Fibroblast of lung (primary cell): ENCODE measurements at regions not wholly inside any gene's neighbourhood (a gene's known extent, or its start where the extent isn't known, plus 50 kb on each side); places are given as distances from the start of the nearest gene placed in this dataset.

Experiments
- EZH2 ChIP-seq: IDR thresholded peaks from 2 replicates; pipeline ENCODE4 v1.5.1; 2012; ENCODE audit warnings: low read length, control low read depth, mild to moderate bottlenecking; ENCODE audit errors: missing control alignments
- TF ChIP-seq, protein P1 (sequence below), 2 donors: IDR thresholded peaks in 1 of 2; conservative IDR thresholded peaks in 1 of 2; 1 replicate in 1 of 2; 2 replicates in 1 of 2; pipeline ENCODE4 v1.5.1; 2011 to 2012; ENCODE audit warnings: low read length in 2 of 2, control low read depth in 1 of 2, inconsistent platforms in 1 of 2, low read depth in 1 of 2, mild to moderate bottlenecking in 1 of 2

DNA sequence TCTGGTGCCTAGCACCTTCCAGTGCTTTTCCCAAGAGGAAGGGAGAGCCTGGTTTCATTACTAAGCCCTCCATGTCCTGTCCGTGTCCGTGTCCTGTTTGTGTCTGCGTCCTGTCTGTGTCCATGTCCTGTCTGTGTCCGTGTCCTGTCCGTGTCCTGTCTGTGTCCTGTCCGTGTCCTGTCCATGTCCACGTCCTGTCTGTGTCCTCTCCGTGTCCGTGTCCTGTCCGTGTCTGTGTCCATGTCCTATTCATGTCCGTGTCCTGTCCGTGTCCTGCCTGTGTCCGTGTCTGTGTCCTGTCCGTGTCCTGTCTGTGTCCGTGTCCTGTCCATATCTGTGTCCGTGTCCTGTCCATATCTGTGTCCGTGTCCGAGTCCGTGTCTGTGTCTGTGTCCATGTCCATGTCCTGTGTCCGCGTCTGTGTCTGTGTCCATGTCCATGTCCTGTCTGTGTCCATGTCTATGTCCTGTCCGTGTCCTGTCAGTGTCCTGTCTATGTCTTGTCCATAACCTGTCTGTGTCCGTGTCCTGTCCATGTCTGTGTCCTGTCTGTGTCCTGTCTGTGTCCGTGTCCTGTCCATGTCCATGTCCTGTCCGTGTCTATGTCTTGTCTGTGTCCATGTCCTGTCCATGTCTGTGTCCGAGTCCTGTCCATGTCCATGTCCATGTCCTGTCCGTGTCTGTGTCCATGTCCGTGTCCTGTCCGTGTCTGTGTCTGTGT is 54.4 kb upstream of the BHLHE23 start:
- TF ChIP-seq, protein P1, sequence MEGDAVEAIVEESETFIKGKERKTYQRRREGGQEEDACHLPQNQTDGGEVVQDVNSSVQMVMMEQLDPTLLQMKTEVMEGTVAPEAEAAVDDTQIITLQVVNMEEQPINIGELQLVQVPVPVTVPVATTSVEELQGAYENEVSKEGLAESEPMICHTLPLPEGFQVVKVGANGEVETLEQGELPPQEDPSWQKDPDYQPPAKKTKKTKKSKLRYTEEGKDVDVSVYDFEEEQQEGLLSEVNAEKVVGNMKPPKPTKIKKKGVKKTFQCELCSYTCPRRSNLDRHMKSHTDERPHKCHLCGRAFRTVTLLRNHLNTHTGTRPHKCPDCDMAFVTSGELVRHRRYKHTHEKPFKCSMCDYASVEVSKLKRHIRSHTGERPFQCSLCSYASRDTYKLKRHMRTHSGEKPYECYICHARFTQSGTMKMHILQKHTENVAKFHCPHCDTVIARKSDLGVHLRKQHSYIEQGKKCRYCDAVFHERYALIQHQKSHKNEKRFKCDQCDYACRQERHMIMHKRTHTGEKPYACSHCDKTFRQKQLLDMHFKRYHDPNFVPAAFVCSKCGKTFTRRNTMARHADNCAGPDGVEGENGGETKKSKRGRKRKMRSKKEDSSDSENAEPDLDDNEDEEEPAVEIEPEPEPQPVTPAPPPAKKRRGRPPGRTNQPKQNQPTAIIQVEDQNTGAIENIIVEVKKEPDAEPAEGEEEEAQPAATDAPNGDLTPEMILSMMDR (conservative IDR thresholded peaks at IDR 0.05 in 1 of 2, IDR thresholded peaks at IDR 0.05 in 1 of 2; ENCODE audit: low read depth in 1 of 2, low read length in 2 of 2), result no peak
- TF ChIP-seq EZH2, result no peak
